ENCODE measurements at regions not wholly inside any gene's neighbourhood (a gene's known extent, or its start where the extent isn't known, plus 50 kb on each side); places are given as distances from the start of the nearest gene placed in this dataset.

- H2AK5ac ChIP-seq (ENCODE audit: insufficient read length, low read length), result no peak overlapping the region
- no peak overlapping the region for H3K14ac ChIP-seq (ENCODE audit: insufficient read depth, low read length)
- H3T11ph ChIP-seq (ENCODE audit: low read length), result no peak overlapping the region
- H3K9ac ChIP-seq (ENCODE audit: extremely low read depth, insufficient read length, low read length), result no peak overlapping the region
- Mint-ChIP-seq H3K4me1 (no peaks in the 10 kb centered on the region), H3K27me3 (ENCODE audit: low read depth) (no peaks in the 10 kb centered on the region), H3K27ac (no peak overlapping the region), H3K4me3 (no peak overlapping the region), H3K36me3 (ENCODE audit: insufficient read depth in 1 of 3, low read depth in 3 of 3) (no peaks in the 10 kb centered on the region; a peak in 1 of 7 replicates), H3K9me3 (peaks cover 52 to 57% of the 10 kb centered on the region in 2 experiments)
- H2BK5ac ChIP-seq (ENCODE audit: insufficient read length, low read length), result no peak overlapping the region
- no peaks in the 10 kb centered on the region for H3K23me2 ChIP-seq (ENCODE audit: insufficient read length, low read depth, low read length, poor library complexity, severe bottlenecking)
- no peak overlapping the region for H2BK120ac ChIP-seq (ENCODE audit: low read depth, low read length, poor library complexity, severe bottlenecking)
- no peak overlapping the region for H3K56ac ChIP-seq (ENCODE audit: insufficient read length, low read depth, low read length)
- no peak overlapping the region for H2BK15ac ChIP-seq (ENCODE audit: low read depth, low read length)
- no peak overlapping the region for H4K91ac ChIP-seq (ENCODE audit: insufficient read length, low read depth, low read length)
- H3K9me3 ChIP-seq (ENCODE audit: control insufficient read depth, low read depth, low read length), result peaks cover 18% of the 10 kb centered on the region
- H3K27ac ChIP-seq (ENCODE audit: insufficient read length, low read depth, low read length), result no peak overlapping the region
- no peaks in the 10 kb centered on the region for H4K20me1 ChIP-seq (ENCODE audit: control insufficient read depth, insufficient read depth, insufficient read length)
- no peaks in the 10 kb centered on the region for H3K79me1 ChIP-seq (ENCODE audit: insufficient read depth, low read depth, low read length, poor library complexity, severe bottlenecking)
- no peak overlapping the region for H3K18ac ChIP-seq (ENCODE audit: insufficient read length, low read depth, low read length)
- no peak overlapping the region for H2AFZ ChIP-seq (ENCODE audit: low read length)
- no peak overlapping the region for H3K4ac ChIP-seq (ENCODE audit: low read depth, low read length)
- H3K27me3 ChIP-seq (ENCODE audit: insufficient read depth, low read length), result no peaks in the 10 kb centered on the region
- H3K4me1 ChIP-seq (ENCODE audit: insufficient read depth, low read length), result no peaks in the 10 kb centered on the region
- TF ChIP-seq, protein P1, sequence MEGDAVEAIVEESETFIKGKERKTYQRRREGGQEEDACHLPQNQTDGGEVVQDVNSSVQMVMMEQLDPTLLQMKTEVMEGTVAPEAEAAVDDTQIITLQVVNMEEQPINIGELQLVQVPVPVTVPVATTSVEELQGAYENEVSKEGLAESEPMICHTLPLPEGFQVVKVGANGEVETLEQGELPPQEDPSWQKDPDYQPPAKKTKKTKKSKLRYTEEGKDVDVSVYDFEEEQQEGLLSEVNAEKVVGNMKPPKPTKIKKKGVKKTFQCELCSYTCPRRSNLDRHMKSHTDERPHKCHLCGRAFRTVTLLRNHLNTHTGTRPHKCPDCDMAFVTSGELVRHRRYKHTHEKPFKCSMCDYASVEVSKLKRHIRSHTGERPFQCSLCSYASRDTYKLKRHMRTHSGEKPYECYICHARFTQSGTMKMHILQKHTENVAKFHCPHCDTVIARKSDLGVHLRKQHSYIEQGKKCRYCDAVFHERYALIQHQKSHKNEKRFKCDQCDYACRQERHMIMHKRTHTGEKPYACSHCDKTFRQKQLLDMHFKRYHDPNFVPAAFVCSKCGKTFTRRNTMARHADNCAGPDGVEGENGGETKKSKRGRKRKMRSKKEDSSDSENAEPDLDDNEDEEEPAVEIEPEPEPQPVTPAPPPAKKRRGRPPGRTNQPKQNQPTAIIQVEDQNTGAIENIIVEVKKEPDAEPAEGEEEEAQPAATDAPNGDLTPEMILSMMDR (conservative IDR thresholded peaks at IDR 0.05), result no peak
- no CpG with 5 or more reads among the region's 3 CpGs for WGBS (ENCODE audit: extremely low coverage, insufficient read length, low lambda C conversion rate)
- no peak overlapping the region for H4K8ac ChIP-seq (replicated peaks; ENCODE audit: insufficient read length, low read depth, low read length)
- DNase-seq, result no peak
- H3K4me2 ChIP-seq (ENCODE audit: insufficient read depth, insufficient read length, low read length), result no peak overlapping the region
- H3K79me2 ChIP-seq (ENCODE audit: insufficient read depth, low read length), result no peaks in the 10 kb centered on the region
- no peak overlapping the region for H2BK12ac ChIP-seq (ENCODE audit: insufficient read length, low read depth, low read length)
- no peak overlapping the region for H4K5ac ChIP-seq (ENCODE audit: insufficient read length, low read depth, low read length)
- H2BK20ac ChIP-seq (ENCODE audit: low read depth, low read length, poor library complexity, severe bottlenecking), result no peak overlapping the region
- H3K23ac ChIP-seq (ENCODE audit: insufficient read length, low read depth, low read length), result no peak overlapping the region
These were observed 189.0 kb downstream of the SLITRK2 start for GRCh38 chrX:146006637-146007036.

All from H9 (cell line).